Endodermal cell (in vitro differentiated cells): ENCODE measurements at regions not wholly inside any gene's neighbourhood (a gene's known extent, or its start where the extent isn't known, plus 50 kb on each side); places are given as distances from the start of the nearest gene placed in this dataset.
"Not testable (repeated sequence)": the region's sequence is repeated elsewhere in the genome, so short reads cannot be mapped to it uniquely, and the experiment has no call there.

ENCODE experiments used
- DNase-seq: peaks from one replicate; pipeline ENCODE4 v3.0.0-alpha.2; 2017
- H3K27ac ChIP-seq: 2 replicates; pipeline ENCODE4 v1.5.1; 2013; ENCODE audit warnings: mild to moderate bottlenecking, low read depth, low read length, moderate library complexity
- H3K27me3 ChIP-seq: 2 replicates; pipeline ENCODE4 v1.6.1; 2013; ENCODE audit warnings: mild to moderate bottlenecking, low read length, moderate library complexity; ENCODE audit not compliant: insufficient read depth, control insufficient read depth, poor library complexity, severe bottlenecking
- H3K36me3 ChIP-seq: 2 replicates; pipeline ENCODE4 v1.7.0; 2013; ENCODE audit warnings: mild to moderate bottlenecking, low read length, moderate library complexity; ENCODE audit not compliant: control insufficient read depth, insufficient read depth
- H3K4me1 ChIP-seq: one replicate; pipeline ENCODE4 v1.7.0; 2013; ENCODE audit warnings: low read length; ENCODE audit not compliant: control insufficient read depth, insufficient read depth
- H3K4me3 ChIP-seq: 2 replicates; pipeline ENCODE4 v1.5.1; 2013; ENCODE audit warnings: mild to moderate bottlenecking, low read length, moderate library complexity
- H3K9ac ChIP-seq: 2 replicates; pipeline ENCODE4 v1.6.1; 2013; ENCODE audit warnings: mild to moderate bottlenecking, low read length, moderate library complexity; ENCODE audit not compliant: poor library complexity, severe bottlenecking; ENCODE audit errors: extremely low read depth
- H3K9me3 ChIP-seq: 2 replicates; pipeline ENCODE4 v1.6.1; 2013; ENCODE audit warnings: mild to moderate bottlenecking, low read length, moderate library complexity; ENCODE audit not compliant: control insufficient read depth
- H3K27ac Mint-ChIP-seq: 2 replicates; pipeline ENCODE4 v1.8.0; 2020; ENCODE audit warnings: mixed read lengths
- H3K27me3 Mint-ChIP-seq: 2 replicates; pipeline ENCODE4 v1.8.0; 2021; ENCODE audit warnings: mild to moderate bottlenecking, mixed read lengths; ENCODE audit not compliant: insufficient read depth
- H3K36me3 Mint-ChIP-seq: 2 replicates; pipeline ENCODE4 v1.8.0; 2020; ENCODE audit warnings: low read depth, mixed read lengths
- H3K4me1 Mint-ChIP-seq: 2 replicates; pipeline ENCODE4 v1.8.0; 2020; ENCODE audit warnings: mixed read lengths
- H3K4me3 Mint-ChIP-seq: 2 replicates; pipeline ENCODE4 v1.8.0; 2020; ENCODE audit warnings: mild to moderate bottlenecking, moderate library complexity, mixed read lengths
- H3K9me3 Mint-ChIP-seq: 2 replicates; pipeline ENCODE4 v1.8.0; 2020; ENCODE audit warnings: mild to moderate bottlenecking, mixed read lengths
- CTCF ChIP-seq: fragments of 200-600 bp; sonication (generic); conservative IDR thresholded peaks from 2 replicates; pipeline ENCODE4 v1.5.0; 2021; ENCODE audit warnings: antibody characterized with exemption, mild to moderate bottlenecking
- WGBS, 2 experiments: methylation state at CpG; one replicate each; pipeline versions ENCODE4 v1.1.5 to v1.1.7; 2013; ENCODE audit warnings: missing lambda C conversion rate in 2 of 2, mixed read lengths in 1 of 2; ENCODE audit not compliant: insufficient coverage in 1 of 2, insufficient read length in 1 of 2; 5-methylcytosine and 5-hydroxymethylcytosine counted together

- H3K36me3 Mint-ChIP-seq, H3K4me3 Mint-ChIP-seq, H3K4me3 ChIP-seq, H3K9me3 ChIP-seq, H3K36me3 ChIP-seq, H3K27ac Mint-ChIP-seq, H3K9me3 Mint-ChIP-seq, H3K27ac ChIP-seq, H3K4me1 ChIP-seq, H3K27me3 ChIP-seq, H3K27me3 Mint-ChIP-seq, H3K9ac ChIP-seq, H3K4me1 Mint-ChIP-seq: not testable (repeated sequence)
- WGBS, 2 experiments: 15% methylated on average over 5 of the region's 15 CpGs; no CpG with 5 or more reads in 1 of the 2 experiments
- TF ChIP-seq CTCF: peak; percentile 49
- DNase-seq: peak; percentile 41
Observed at GRCh38 chr6:167217951-167218759, 60.4 kb upstream of the GPR31 start.

- WGBS, 2 experiments: 89 to 91% methylated on average over 2 to 4 of the region's 4 CpGs
Observed at GRCh38 chr6:167219079-167219478, 61.3 kb upstream of the GPR31 start.

GRCh38 chr6:167219967-167220512 lies 62.3 kb upstream of the GPR31 start:
- Histone ChIP-seq H3K36me3 (no peaks in the 10 kb centered on the region), H3K9me3 (no peaks in the 10 kb centered on the region), H3K9ac (no peak overlapping the region), H3K4me3 (no peak overlapping the region), H3K27me3 (no peaks in the 10 kb centered on the region), H3K27ac (no peak overlapping the region), H3K4me1 (peaks cover 9% of the 10 kb centered on the region)
- Mint-ChIP-seq H3K4me3 (no peak overlapping the region), H3K27me3 (no peaks in the 10 kb centered on the region), H3K4me1 (peaks cover 26% of the 10 kb centered on the region), H3K9me3 (no peaks in the 10 kb centered on the region), H3K27ac (no peak overlapping the region), H3K36me3 (no peaks in the 10 kb centered on the region)
- DNase-seq: peak; percentile 40
- WGBS, 2 experiments: 75 to 83% methylated on average over 7 to 16 of the region's 19 CpGs
- no peak for TF ChIP-seq CTCF

More at GRCh38 chr6:167219079-167219478, 61.3 kb upstream of the GPR31 start:
- not testable (repeated sequence) for H3K27me3 Mint-ChIP-seq, DNase-seq, H3K9me3 ChIP-seq, H3K36me3 Mint-ChIP-seq, H3K4me3 Mint-ChIP-seq, H3K9ac ChIP-seq, H3K4me3 ChIP-seq, H3K27ac Mint-ChIP-seq, H3K27me3 ChIP-seq, H3K4me1 ChIP-seq, H3K27ac ChIP-seq, H3K36me3 ChIP-seq, H3K9me3 Mint-ChIP-seq
- H3K4me1 Mint-ChIP-seq: peaks cover 16% of the 10 kb centered on the region
